Heart right ventricle (tissue), 16 donors: ENCODE measurements at regions not wholly inside any gene's neighbourhood (a gene's known extent, or its start where the extent isn't known, plus 50 kb on each side); places are given as distances from the start of the nearest gene placed in this dataset.

Experiments used
- ATAC-seq, 8 donors: fragments of 200-7000 bp; cut with Tn5 transposase; one replicate each; pipeline ENCODE4 v1.9.1; 2020; ENCODE audit warnings: mild to moderate bottlenecking in 8 of 8, moderate library complexity in 8 of 8, moderate number of reproducible peaks in 1 of 8
- DNase-seq, 2 donors: peaks; one replicate each; pipeline ENCODE4 v3.0.0-alpha.2; 2020
- H3K27ac ChIP-seq, 10 donors: fragments of 200-600 bp; sonication (generic) in 2 of 10; one replicate each; pipeline versions ENCODE4 v1.5.0 to v1.8.0; 2020 to 2022; ENCODE audit warnings: mild to moderate bottlenecking in 3 of 10
- H3K27me3 ChIP-seq, 7 donors: fragments of 200-600 bp; one replicate each; pipeline ENCODE4 v1.8.0; 2021 to 2022; ENCODE audit warnings: mild to moderate bottlenecking in 2 of 7
- H3K36me3 ChIP-seq, 9 donors: fragments of 200-600 bp; sonication (generic) in 1 of 9; one replicate each; pipeline versions ENCODE4 v1.5.0 to v1.8.0; 2020 to 2022; ENCODE audit warnings: mild to moderate bottlenecking in 2 of 9
- H3K4me1 ChIP-seq, 9 donors: fragments of 200-600 bp; sonication (generic) in 1 of 9; one replicate each; pipeline versions ENCODE4 v1.5.0 to v1.8.0; 2020 to 2022; ENCODE audit warnings: mild to moderate bottlenecking in 4 of 9
- H3K4me3 ChIP-seq, 10 donors: fragments of 200-600 bp; sonication (generic) in 2 of 10; one replicate each; pipeline versions ENCODE4 v1.5.0 to v1.8.0; 2020 to 2022; ENCODE audit warnings: mild to moderate bottlenecking in 7 of 10, moderate library complexity in 2 of 10
- H3K9me3 ChIP-seq, 11 donors: fragments of 200-600 bp in 10 of 11; sonication (generic) in 2 of 11; one replicate each; pipeline versions ENCODE4 v1.5.0 to v1.8.0; 2013 to 2022; ENCODE audit warnings: mild to moderate bottlenecking in 2 of 11, control low read depth in 1 of 11, moderate library complexity in 1 of 11
- WGBS, 2 donors: extraction: QIAGEN DNeasy Blood & Tissue Kit; methylation state at CpG; one replicate each; pipeline ENCODE4 v1.1.7; 2013; ENCODE audit warnings: inconsistent platforms in 1 of 2; 5-methylcytosine and 5-hydroxymethylcytosine counted together
- intact Hi-C, 10 donors: fragments of 100-400 bp; cut with DNase I; formaldehyde crosslinking; loops; one replicate each; pipeline versions ENCODE4 v1.11.1 to v1.14.2; 2022
- TF ChIP-seq, protein P1 (sequence below), 9 donors: fragments of 200-600 bp; sonication (generic) in 2 of 9; IDR thresholded peaks; one replicate each; pipeline versions ENCODE4 v1.5.0 to v1.8.0; 2021 to 2022; ENCODE audit warnings: antibody characterized with exemption in 9 of 9, mild to moderate bottlenecking in 5 of 9, moderate library complexity in 1 of 9
- donor health status: Arrhythmogenic right ventricular cardiomyopathy.
- donor health status: ischemic (EF 13 %, LVEDD 7.1; RV severe dilation, severe dysfunction).
- donor health status: healthy with polysubstance abuse.
- donor health status: DM: no; HTN: yes; CAD: no.
- donor health status: DM: no; HTN: no; CAD: no.
- donor health status: ischemic (EF 25% LVEDD 6.9; RV normal size, moderate dysfunction).
- donor health status: ischemic (EF 25% LVEDD 5.7; RV mildly dilated, moderate dysfunction).
- donor health status: healthy.
- donor health status: DM: yes; HTN: yes; CAD: no.
- donor health status: Ischemic cardiomyopathy.
- donor health status: ischemic (EF 35%, LVEDD 5.7; RV mildly dilated, moderate dysfunction).
- donor health status: nonischemic (EF 11% LVEDD 7.7; RV severe dilation, severe dysfunction).
- donor health status: DM: yes; HTN: yes; CAD: no.
- donor health status: PGD.
- donor health status: ischemic (EF 29% LVEDD 5.4; RV normal size, mild dysfunction).
- donor health status: nonischemic (EF 23%, LVEDD 6.1; RV moderate dilation, normal function).

DNA sequence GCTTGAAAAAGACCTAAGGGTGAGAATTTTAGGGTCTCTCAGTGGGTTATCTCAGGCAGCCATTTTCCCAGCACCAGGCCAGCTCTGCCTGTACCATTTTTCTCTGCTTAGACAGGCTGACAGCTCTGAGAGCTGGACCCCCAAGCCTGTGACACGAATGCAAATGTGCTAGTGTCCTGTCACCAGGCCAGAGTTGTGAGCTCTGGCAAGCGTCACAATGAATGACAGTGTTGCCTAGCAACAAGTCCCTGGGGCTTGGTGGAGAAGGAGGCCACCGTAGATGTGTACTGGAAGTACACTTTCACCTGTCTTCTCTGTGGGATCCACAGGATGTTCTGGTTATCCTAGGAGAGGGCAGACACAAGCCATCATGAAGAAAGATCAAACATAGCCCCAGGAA lies 66.7 kb downstream of the RBMY1D start:
- Histone ChIP-seq H3K4me1 (no peaks in the 10 kb centered on the region), H3K4me3 (no peak overlapping the region), H3K9me3 (no peaks in the 10 kb centered on the region), H3K36me3 (no peaks in the 10 kb centered on the region), H3K27ac (no peak overlapping the region), H3K27me3 (no peaks in the 10 kb centered on the region)
- ATAC-seq (no peak), DNase-seq (no peak)
- WGBS, 2 donors: 24 to 30% methylated on average over 3 of the region's 3 CpGs
- intact Hi-C loops: no loop called here
- TF ChIP-seq, protein P1, sequence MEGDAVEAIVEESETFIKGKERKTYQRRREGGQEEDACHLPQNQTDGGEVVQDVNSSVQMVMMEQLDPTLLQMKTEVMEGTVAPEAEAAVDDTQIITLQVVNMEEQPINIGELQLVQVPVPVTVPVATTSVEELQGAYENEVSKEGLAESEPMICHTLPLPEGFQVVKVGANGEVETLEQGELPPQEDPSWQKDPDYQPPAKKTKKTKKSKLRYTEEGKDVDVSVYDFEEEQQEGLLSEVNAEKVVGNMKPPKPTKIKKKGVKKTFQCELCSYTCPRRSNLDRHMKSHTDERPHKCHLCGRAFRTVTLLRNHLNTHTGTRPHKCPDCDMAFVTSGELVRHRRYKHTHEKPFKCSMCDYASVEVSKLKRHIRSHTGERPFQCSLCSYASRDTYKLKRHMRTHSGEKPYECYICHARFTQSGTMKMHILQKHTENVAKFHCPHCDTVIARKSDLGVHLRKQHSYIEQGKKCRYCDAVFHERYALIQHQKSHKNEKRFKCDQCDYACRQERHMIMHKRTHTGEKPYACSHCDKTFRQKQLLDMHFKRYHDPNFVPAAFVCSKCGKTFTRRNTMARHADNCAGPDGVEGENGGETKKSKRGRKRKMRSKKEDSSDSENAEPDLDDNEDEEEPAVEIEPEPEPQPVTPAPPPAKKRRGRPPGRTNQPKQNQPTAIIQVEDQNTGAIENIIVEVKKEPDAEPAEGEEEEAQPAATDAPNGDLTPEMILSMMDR (IDR thresholded peaks at IDR 0.05): no peak
